ENCODE measurements at regions not wholly inside any gene's neighbourhood (a gene's known extent, or its start where the extent isn't known, plus 50 kb on each side); places are given as distances from the start of the nearest gene placed in this dataset.

- no peaks in the 10 kb centered on the region for H3K27me3 ChIP-seq (ENCODE audit: control insufficient read depth, insufficient read depth, low read length)
- H3K4me3 ChIP-seq (ENCODE audit: low read depth, low read length) = no peak overlapping the region
- no peak for DNase-seq (ENCODE audit: low read depth in 4 of 6, low spot score in 6 of 6)
- no peak overlapping the region for H3K27ac ChIP-seq (ENCODE audit: low read depth, low read length)
- no peaks in the 10 kb centered on the region for H3K36me3 ChIP-seq (ENCODE audit: control insufficient read depth, insufficient read depth, low read length)
- H3K4me1 ChIP-seq (ENCODE audit: control insufficient read depth, insufficient read depth, low read length) = peaks cover 28% of the 10 kb centered on the region
- H3K9me3 ChIP-seq (ENCODE audit: control insufficient read depth, insufficient read depth, low read length) = no peaks in the 10 kb centered on the region
- 92% methylated on average over 6 of the region's 21 CpGs for WGBS (ENCODE audit: insufficient coverage)
These were observed 118.0 kb upstream of the WNT4 start for GRCh38 chr1:22260860-22261432.

DNA sequence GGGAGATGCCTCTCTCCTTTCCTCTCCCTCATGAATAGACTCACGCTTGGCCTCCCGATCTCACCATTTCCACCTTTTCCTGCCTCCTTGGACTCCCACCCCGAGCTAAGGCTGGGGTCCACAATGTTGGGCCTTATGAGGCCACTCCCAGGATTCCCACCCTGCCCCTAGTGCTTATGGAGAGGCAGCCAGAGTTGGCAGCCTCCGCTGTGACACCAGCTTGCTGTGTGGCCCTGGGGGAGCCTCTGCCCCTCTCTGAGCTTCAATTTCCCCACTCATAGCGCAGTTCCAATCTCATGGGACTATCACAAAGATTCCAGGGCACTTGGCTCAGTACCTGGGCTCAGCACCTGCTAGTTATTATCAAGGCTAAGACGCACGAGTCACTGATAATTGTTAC is 118.7 kb upstream of the WNT4 start:
- Histone ChIP-seq H3K27ac (ENCODE audit: low read depth, low read length) (no peak overlapping the region), H3K36me3 (ENCODE audit: control insufficient read depth, insufficient read depth, low read length) (no peaks in the 10 kb centered on the region), H3K27me3 (ENCODE audit: control insufficient read depth, insufficient read depth, low read length) (no peaks in the 10 kb centered on the region), H3K4me1 (ENCODE audit: control insufficient read depth, insufficient read depth, low read length) (peaks cover 28% of the 10 kb centered on the region), H3K4me3 (ENCODE audit: low read depth, low read length) (no peak overlapping the region), H3K9me3 (ENCODE audit: control insufficient read depth, insufficient read depth, low read length) (no peaks in the 10 kb centered on the region)
- 86% methylated on average over 4 of the region's 7 CpGs for WGBS (ENCODE audit: insufficient coverage)
- DNase-seq (ENCODE audit: low read depth in 4 of 6, low spot score in 6 of 6) = no peak

GRCh38 chr1:22262583-22262982 is 119.7 kb upstream of the WNT4 start:
- H3K9me3 ChIP-seq (ENCODE audit: control insufficient read depth, insufficient read depth, low read length) = no peaks in the 10 kb centered on the region
- no peaks in the 10 kb centered on the region for H3K36me3 ChIP-seq (ENCODE audit: control insufficient read depth, insufficient read depth, low read length)
- no peak overlapping the region for H3K4me3 ChIP-seq (ENCODE audit: low read depth, low read length)
- DNase-seq (ENCODE audit: low read depth in 4 of 6, low spot score in 6 of 6) = no peak
- WGBS (ENCODE audit: insufficient coverage) = 61% methylated on average over 6 of the region's 8 CpGs
- peaks cover 19% of the 10 kb centered on the region for H3K4me1 ChIP-seq (ENCODE audit: control insufficient read depth, insufficient read depth, low read length)
- H3K27ac ChIP-seq (ENCODE audit: low read depth, low read length) = no peak overlapping the region
- H3K27me3 ChIP-seq (ENCODE audit: control insufficient read depth, insufficient read depth, low read length) = no peaks in the 10 kb centered on the region

DNA sequence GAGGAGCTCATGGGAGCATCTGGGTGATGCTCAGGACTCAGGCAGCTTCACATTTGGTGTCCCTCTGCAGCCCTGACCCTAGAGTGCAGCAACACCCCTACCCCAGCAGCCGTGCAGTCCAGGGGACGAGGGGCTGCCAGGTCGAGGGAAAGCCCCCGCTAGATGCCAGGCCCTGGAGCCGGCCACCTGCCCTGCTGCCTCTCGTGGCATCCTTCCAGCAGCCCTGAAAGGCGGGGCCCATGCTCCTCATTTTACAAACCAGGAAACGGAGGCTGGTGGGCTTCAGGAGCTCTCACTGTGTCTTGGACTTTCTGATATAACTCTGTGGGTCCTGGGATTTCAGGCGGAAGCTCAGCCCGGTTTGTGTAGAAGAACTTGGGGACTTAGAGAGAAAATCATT is 120.5 kb upstream of the WNT4 start:
- Histone ChIP-seq H3K27me3 (ENCODE audit: control insufficient read depth, insufficient read depth, low read length) (no peaks in the 10 kb centered on the region), H3K36me3 (ENCODE audit: control insufficient read depth, insufficient read depth, low read length) (no peaks in the 10 kb centered on the region)
- 51% methylated on average over 9 of the region's 10 CpGs for WGBS (ENCODE audit: insufficient coverage)

DNA sequence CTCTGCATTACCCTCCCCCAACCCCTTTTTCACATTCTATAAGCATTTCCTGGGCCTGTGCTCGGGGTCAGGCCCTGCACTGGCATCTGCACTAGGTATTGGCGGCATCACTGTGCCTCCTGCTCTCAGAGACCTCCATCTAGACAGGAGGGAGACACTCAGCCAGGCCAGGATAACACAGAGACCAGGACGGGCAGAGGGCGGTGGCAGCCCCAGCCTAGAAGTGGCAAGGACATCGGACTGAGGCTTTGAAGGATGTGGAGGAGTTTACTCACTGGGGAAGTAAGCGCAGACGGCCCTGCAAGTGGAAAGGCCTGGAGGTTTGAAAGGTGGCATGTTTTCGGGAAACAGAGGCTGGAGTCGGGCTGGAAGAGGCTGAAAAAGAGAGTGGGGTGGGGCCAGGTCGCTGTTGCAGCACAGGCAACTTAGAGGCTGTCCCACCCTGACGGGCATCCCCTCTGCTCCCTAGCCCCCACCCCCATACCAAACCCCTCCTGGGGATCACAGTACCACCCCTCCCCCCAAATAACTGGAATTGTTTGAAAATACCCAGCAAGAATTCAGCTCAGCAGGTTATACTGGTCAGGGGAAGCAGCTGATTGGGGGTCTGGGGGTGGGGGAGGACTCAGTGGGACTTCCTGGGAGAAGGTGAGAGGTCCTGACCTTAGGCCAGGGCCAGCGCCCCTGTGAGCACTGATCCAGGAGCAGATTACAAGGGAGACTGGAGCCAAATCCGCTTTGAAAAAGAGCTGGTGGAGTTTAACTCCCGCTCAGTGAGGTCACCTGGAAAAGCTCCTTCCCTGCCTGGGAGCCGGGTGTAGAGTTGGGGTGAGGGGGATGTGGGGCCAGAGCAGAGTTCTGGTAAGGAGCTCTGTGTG is 121.8 kb upstream of the WNT4 start:
- Histone ChIP-seq H3K4me1 (ENCODE audit: control insufficient read depth, insufficient read depth, low read length) (peaks cover 3% of the 10 kb centered on the region), H3K27ac (ENCODE audit: low read depth, low read length) (no peak overlapping the region), H3K36me3 (ENCODE audit: control insufficient read depth, insufficient read depth, low read length) (no peaks in the 10 kb centered on the region), H3K9me3 (ENCODE audit: control insufficient read depth, insufficient read depth, low read length) (no peaks in the 10 kb centered on the region), H3K27me3 (ENCODE audit: control insufficient read depth, insufficient read depth, low read length) (no peaks in the 10 kb centered on the region), H3K4me3 (ENCODE audit: low read depth, low read length) (no peak overlapping the region)
- whole genome bisulfite sequencing (ENCODE audit: insufficient coverage) = 77% methylated on average over 13 of the region's 15 CpGs
- no peak for DNase-seq (ENCODE audit: low read depth in 4 of 6, low spot score in 6 of 6)

More for the DNA sequence above, 120.5 kb upstream of the WNT4 start:
- Histone ChIP-seq H3K27ac (ENCODE audit: low read depth, low read length) (no peak overlapping the region), H3K4me3 (ENCODE audit: low read depth, low read length) (no peak overlapping the region), H3K4me1 (ENCODE audit: control insufficient read depth, insufficient read depth, low read length) (peaks cover 13% of the 10 kb centered on the region), H3K9me3 (ENCODE audit: control insufficient read depth, insufficient read depth, low read length) (no peaks in the 10 kb centered on the region)
- no peak for DNase-seq (ENCODE audit: low read depth in 4 of 6, low spot score in 6 of 6)

- H3K36me3 ChIP-seq (ENCODE audit: control insufficient read depth, insufficient read depth, low read length) = no peaks in the 10 kb centered on the region
- WGBS (ENCODE audit: insufficient coverage) = 82% methylated on average over 5 of the region's 6 CpGs
These were observed 123.2 kb upstream of the WNT4 start for GRCh38 chr1:22266141-22266540.

GRCh38 chr1:22267413-22268175 is 124.7 kb upstream of the WNT4 start:
- Histone ChIP-seq H3K27me3 (ENCODE audit: control insufficient read depth, insufficient read depth, low read length) (no peaks in the 10 kb centered on the region), H3K4me3 (ENCODE audit: low read depth, low read length) (no peak overlapping the region), H3K36me3 (ENCODE audit: control insufficient read depth, insufficient read depth, low read length) (no peaks in the 10 kb centered on the region), H3K27ac (ENCODE audit: low read depth, low read length) (no peak overlapping the region), H3K9me3 (ENCODE audit: control insufficient read depth, insufficient read depth, low read length) (no peaks in the 10 kb centered on the region), H3K4me1 (ENCODE audit: control insufficient read depth, insufficient read depth, low read length) (no peaks in the 10 kb centered on the region)
- WGBS (ENCODE audit: insufficient coverage) = 79% methylated on average over 12 of the region's 22 CpGs
- DNase-seq (ENCODE audit: low read depth in 4 of 6, low spot score in 6 of 6) = no peak

More at GRCh38 chr1:22266141-22266540, 123.2 kb upstream of the WNT4 start:
- Histone ChIP-seq H3K4me1 (ENCODE audit: control insufficient read depth, insufficient read depth, low read length) (no peaks in the 10 kb centered on the region), H3K4me3 (ENCODE audit: low read depth, low read length) (no peak overlapping the region), H3K27ac (ENCODE audit: low read depth, low read length) (no peak overlapping the region), H3K9me3 (ENCODE audit: control insufficient read depth, insufficient read depth, low read length) (no peaks in the 10 kb centered on the region), H3K27me3 (ENCODE audit: control insufficient read depth, insufficient read depth, low read length) (no peaks in the 10 kb centered on the region)
- no peak for DNase-seq (ENCODE audit: low read depth in 4 of 6, low spot score in 6 of 6)

DNA sequence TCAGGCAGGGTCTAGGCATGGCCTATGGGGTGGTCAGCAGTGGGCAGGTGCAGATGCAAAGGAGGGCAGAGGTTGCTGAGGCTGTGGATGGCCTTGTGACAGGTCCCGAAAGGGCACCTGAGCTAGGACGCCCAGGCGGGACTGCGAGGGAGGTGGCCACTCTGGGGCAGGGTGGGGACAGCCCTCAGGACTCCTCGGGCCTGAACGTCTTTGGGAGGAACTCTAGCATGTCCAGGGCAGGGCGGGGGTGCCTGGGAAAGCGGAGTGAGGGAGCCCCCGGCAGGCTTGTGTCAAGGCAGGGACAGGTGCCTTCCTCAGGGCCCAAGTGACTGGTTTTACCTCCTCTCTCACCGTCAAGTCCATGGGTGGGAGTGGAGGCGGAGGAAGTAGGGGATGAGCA is 125.4 kb upstream of the WNT4 start:
- no peak overlapping the region for H3K4me3 ChIP-seq (ENCODE audit: low read depth, low read length)
- no peaks in the 10 kb centered on the region for H3K9me3 ChIP-seq (ENCODE audit: control insufficient read depth, insufficient read depth, low read length)
- H3K36me3 ChIP-seq (ENCODE audit: control insufficient read depth, insufficient read depth, low read length) = no peaks in the 10 kb centered on the region
- no peak for DNase-seq (ENCODE audit: low read depth in 4 of 6, low spot score in 6 of 6)
- 73% methylated on average over 10 of the region's 11 CpGs for WGBS (ENCODE audit: insufficient coverage)
- no peak overlapping the region for H3K27ac ChIP-seq (ENCODE audit: low read depth, low read length)
- no peaks in the 10 kb centered on the region for H3K27me3 ChIP-seq (ENCODE audit: control insufficient read depth, insufficient read depth, low read length)
- H3K4me1 ChIP-seq (ENCODE audit: control insufficient read depth, insufficient read depth, low read length) = no peaks in the 10 kb centered on the region

DNA sequence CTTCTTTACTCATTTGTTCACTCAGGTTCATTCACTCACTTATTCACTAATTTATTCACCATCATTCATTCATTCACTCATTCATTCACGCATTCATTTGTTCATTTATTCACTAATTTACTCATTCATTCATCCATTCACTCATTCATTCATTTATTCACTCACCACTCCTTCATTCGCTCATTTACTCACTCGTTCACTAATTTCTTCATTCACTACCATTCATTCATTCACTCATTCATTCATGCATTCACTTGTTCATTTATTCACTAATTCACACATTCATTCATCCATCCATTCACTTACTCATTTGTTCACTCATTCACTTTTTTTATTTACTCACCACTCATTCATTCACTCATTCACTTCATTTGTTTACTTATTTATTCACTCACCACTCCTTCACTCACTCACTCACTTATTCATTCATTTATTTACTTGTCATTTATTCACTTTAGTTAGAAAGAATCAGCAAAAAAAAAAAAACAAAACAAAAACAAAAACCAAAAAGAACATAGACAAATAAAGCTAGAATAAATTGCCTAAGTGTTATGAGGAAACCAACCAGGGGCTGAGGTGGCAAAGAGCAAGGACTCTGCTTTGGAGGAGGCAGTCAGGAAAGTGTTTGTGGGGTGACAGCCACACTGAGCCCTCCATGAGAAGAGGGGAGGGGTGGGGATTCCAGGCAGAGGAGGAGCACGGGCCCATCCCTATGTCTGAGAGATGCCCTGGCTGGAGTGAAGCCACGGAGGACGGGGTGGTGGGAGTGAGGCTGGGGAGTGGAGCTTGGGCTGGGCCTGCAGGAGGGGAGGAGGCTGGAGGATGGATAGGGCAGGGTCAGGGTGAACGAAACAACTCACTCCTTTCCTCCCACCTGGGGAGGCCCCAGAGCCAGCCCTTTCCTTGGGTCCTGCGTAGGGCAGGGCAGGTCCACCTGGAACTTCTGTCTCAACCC is 129.2 kb upstream of the WNT4 start:
- no peaks in the 10 kb centered on the region for H3K9me3 ChIP-seq (ENCODE audit: control insufficient read depth, insufficient read depth, low read length)
- 83% methylated on average over 7 of the region's 8 CpGs for WGBS (ENCODE audit: insufficient coverage)

More for the DNA sequence above, 129.2 kb upstream of the WNT4 start:
- Histone ChIP-seq H3K4me3 (ENCODE audit: low read depth, low read length) (no peak overlapping the region), H3K36me3 (ENCODE audit: control insufficient read depth, insufficient read depth, low read length) (no peaks in the 10 kb centered on the region), H3K27me3 (ENCODE audit: control insufficient read depth, insufficient read depth, low read length) (no peaks in the 10 kb centered on the region), H3K27ac (ENCODE audit: low read depth, low read length) (no peak overlapping the region), H3K4me1 (ENCODE audit: control insufficient read depth, insufficient read depth, low read length) (peaks cover 5% of the 10 kb centered on the region)
- no peak for DNase-seq (ENCODE audit: low read depth in 4 of 6, low spot score in 6 of 6)
